OCI-LY7 (cell line): ENCODE measurements at regions not wholly inside any gene's neighbourhood (a gene's known extent, or its start where the extent isn't known, plus 50 kb on each side); places are given as distances from the start of the nearest gene placed in this dataset.

Experiments
- BruUV-seq: library from RNA; stranded (reverse); fragments of 400-500 nt; replicated peaks from 2 replicates; lab custom pipeline; 2021; lab: Mats Ljungman, UMichigan
- CTCF ChIA-PET: fragments of 300-600 bp; sonication (Branson Sonifier 250); formaldehyde crosslinking; loops from one replicate; lab custom pipeline; 2022; ENCODE audit warnings: antibody characterized with exemption; ENCODE audit not compliant: unreplicated experiment; lab: Charles Lee
- POLR2A ChIA-PET: fragments of 300-600 bp; sonication (Branson Sonifier 250); formaldehyde crosslinking; loops from one replicate; lab custom pipeline; 2022; ENCODE audit warnings: antibody characterized with exemption; lab: Charles Lee
- DNase-seq: peaks from one replicate; pipeline ENCODE4 v3.0.0-alpha.2; 2015; ENCODE audit warnings: low spot score
- H2AFZ ChIP-seq: fragments of 200-600 bp; sonication (generic), shearing (Covaris generic); 2 replicates; pipeline ENCODE4 v1.6.1; 2014; ENCODE audit warnings: mild to moderate bottlenecking, antibody characterized with exemption, low read length, moderate library complexity
- H3K27ac ChIP-seq: fragments of 200-600 bp; sonication (generic); 2 replicates; pipeline ENCODE4 v1.5.1; 2014; ENCODE audit warnings: mixed run types, low read depth, mild to moderate bottlenecking, moderate library complexity, low read length, inconsistent platforms; ENCODE audit not compliant: poor library complexity, severe bottlenecking
- H3K36me3 ChIP-seq: fragments of 200-600 bp; sonication (generic); 2 replicates; pipeline ENCODE4 v1.6.1; 2014; ENCODE audit warnings: mild to moderate bottlenecking, antibody characterized with exemption, low read length, moderate library complexity, mixed read lengths; ENCODE audit not compliant: insufficient read depth
- H3K4me1 ChIP-seq: fragments of 200-600 bp; sonication (generic); 2 replicates; pipeline ENCODE4 v1.5.1; 2014; ENCODE audit warnings: mild to moderate bottlenecking, low read length; ENCODE audit not compliant: insufficient read depth, poor library complexity, severe bottlenecking
- H3K4me2 ChIP-seq: fragments of 200-600 bp; sonication (generic); 2 replicates; pipeline ENCODE4 v1.6.1; 2014; ENCODE audit warnings: mild to moderate bottlenecking, low read length
- H3K4me3 ChIP-seq: fragments of 200-600 bp; sonication (generic); 2 replicates; pipeline ENCODE4 v1.5.1; 2014; ENCODE audit warnings: mild to moderate bottlenecking, low read depth, low read length; ENCODE audit not compliant: poor library complexity, severe bottlenecking
- H3K79me2 ChIP-seq: fragments of 200-600 bp; sonication (generic); 2 replicates; pipeline ENCODE4 v1.6.1; 2016; ENCODE audit warnings: low read depth, mild to moderate bottlenecking, low read length, moderate library complexity, mixed read lengths; ENCODE audit not compliant: insufficient read depth
- H3K9me2 ChIP-seq: fragments of 200-600 bp; sonication (generic); 2 replicates; pipeline ENCODE4 v1.6.1; 2016; ENCODE audit warnings: mild to moderate bottlenecking, low read length, mixed read lengths; ENCODE audit not compliant: insufficient read depth
- H3K9me3 ChIP-seq: fragments of 200-600 bp; sonication (generic); 2 replicates; pipeline ENCODE4 v1.6.1; 2014; ENCODE audit warnings: mild to moderate bottlenecking, mixed run types, low read length, mixed read lengths
- H4K20me1 ChIP-seq: fragments of 200-600 bp; sonication (generic); 2 replicates; pipeline ENCODE4 v1.6.1; 2014; ENCODE audit warnings: mild to moderate bottlenecking, antibody characterized with exemption, low read length, moderate library complexity, mixed read lengths; ENCODE audit not compliant: insufficient read depth
- EZH2phosphoT487 ChIP-seq: fragments of 200-600 bp; sonication (generic); IDR thresholded peaks from 2 replicates; pipeline ENCODE4 v1.6.1; 2018; ENCODE audit warnings: low read depth, borderline replicate concordance, mild to moderate bottlenecking, mixed run types, antibody characterized with exemption, low read length, moderate library complexity, mixed read lengths
- intact Hi-C: fragments of 100-400 bp; cut with micrococcal nuclease; formaldehyde crosslinking; loops from one replicate; pipeline ENCODE4 v1.10.0; 2022; ENCODE audit not compliant: unreplicated experiment
- TF ChIP-seq, protein P1 (sequence below): fragments of 200-600 bp; sonication (generic); conservative IDR thresholded peaks from 2 replicates; pipeline ENCODE4 v1.5.1; 2014; ENCODE audit warnings: mild to moderate bottlenecking, antibody characterized with exemption, low read length, moderate library complexity, mixed read lengths

DNA sequence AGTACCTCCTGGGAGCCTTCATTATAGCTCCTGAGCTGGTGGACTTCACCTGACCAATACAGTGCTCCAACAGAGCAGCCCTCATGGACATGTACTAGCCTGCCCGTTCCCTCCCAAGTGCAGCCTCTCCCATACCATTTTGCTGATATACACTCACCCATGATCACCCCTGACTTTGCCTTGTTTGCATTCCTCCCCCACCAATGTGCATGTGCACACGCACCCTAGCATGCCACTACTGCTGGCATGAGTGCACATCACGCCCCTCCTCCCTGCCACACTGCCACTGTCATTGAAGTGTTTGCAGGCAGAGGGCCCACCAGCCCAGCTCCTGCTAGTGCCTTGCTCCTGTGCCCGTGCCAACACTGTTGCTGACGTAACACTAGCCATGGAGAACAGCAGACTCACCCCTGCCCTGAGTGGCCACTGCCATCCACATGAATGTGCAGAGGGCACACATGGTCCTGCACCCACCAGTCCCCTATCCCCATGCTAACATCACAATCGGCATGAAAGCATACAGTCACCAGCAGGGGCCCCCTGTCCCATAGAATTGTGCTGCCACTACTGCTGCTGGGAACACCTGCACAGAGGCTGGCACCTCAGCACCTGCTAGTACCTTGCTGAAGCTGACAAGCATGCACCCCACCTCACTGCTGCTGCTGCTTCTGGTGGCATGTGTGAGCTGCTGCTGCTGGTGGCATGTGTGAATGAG lies 110.3 kb downstream of the SINHCAF start:
- no peak overlapping the region for H3K4me2 ChIP-seq
- POLR2A ChIA-PET: no interaction called here
- no peaks in the 10 kb centered on the region for H3K9me3 ChIP-seq
- intact Hi-C loops: no loop called here
- no peaks in the 10 kb centered on the region for H4K20me1 ChIP-seq
- DNase-seq: peak; percentile 18
- H3K9me2 ChIP-seq: no peaks in the 10 kb centered on the region
- no peaks in the 10 kb centered on the region for H3K36me3 ChIP-seq
- TF ChIP-seq, protein P1, sequence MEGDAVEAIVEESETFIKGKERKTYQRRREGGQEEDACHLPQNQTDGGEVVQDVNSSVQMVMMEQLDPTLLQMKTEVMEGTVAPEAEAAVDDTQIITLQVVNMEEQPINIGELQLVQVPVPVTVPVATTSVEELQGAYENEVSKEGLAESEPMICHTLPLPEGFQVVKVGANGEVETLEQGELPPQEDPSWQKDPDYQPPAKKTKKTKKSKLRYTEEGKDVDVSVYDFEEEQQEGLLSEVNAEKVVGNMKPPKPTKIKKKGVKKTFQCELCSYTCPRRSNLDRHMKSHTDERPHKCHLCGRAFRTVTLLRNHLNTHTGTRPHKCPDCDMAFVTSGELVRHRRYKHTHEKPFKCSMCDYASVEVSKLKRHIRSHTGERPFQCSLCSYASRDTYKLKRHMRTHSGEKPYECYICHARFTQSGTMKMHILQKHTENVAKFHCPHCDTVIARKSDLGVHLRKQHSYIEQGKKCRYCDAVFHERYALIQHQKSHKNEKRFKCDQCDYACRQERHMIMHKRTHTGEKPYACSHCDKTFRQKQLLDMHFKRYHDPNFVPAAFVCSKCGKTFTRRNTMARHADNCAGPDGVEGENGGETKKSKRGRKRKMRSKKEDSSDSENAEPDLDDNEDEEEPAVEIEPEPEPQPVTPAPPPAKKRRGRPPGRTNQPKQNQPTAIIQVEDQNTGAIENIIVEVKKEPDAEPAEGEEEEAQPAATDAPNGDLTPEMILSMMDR: 0 out of 2 replicates have a peak, but pooled peaks have one; percentile 24
- no peak for TF ChIP-seq EZH2phosphoT487
- H3K4me3 ChIP-seq: no peak overlapping the region
- CTCF ChIA-PET: no interaction called here
- no peaks in the 10 kb centered on the region for H3K79me2 ChIP-seq
- H2AFZ ChIP-seq: no peak overlapping the region
- no peaks in the 10 kb centered on the region for H3K4me1 ChIP-seq
- no peak overlapping the region for H3K27ac ChIP-seq
- no TSS peak for BruUV-seq

DNA sequence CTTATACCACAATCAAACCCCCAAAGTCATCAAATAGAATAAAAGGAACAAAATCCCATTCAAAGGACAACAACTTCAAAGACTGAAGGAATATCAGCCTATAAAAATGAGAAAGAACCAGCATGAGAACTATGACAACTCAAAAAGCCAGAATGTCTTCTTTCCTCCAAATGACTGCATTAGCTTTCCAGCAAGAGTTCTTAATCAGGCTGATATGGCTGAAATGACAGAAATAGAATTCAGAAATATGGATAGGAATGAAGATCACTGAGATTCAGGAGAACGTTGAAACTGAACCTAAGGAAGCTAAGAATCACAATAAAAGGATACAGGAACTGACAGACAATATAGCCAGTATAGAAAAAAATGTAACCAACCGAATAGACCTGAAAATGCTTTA lies 109.5 kb downstream of the SINHCAF start:
- H3K4me2 ChIP-seq: no peak overlapping the region
- H3K9me2 ChIP-seq: no peaks in the 10 kb centered on the region
- H2AFZ ChIP-seq: no peak overlapping the region
- no peak for DNase-seq
- ChIA-PET CTCF (no interaction called here), POLR2A (interaction anchor here (1.1 to 1.4 kb wide), 2 partner anchors 7 to 20 kb away, joined by 3 read pairs; no protein-coding TSS in a partner anchor)
- H3K9me3 ChIP-seq: no peaks in the 10 kb centered on the region
- TF ChIP-seq, protein P1: no peak
- no peak for TF ChIP-seq EZH2phosphoT487
- H3K27ac ChIP-seq: no peak overlapping the region
- intact Hi-C loops: no loop called here
- no peaks in the 10 kb centered on the region for H4K20me1 ChIP-seq
- BruUV-seq: no TSS peak
- H3K79me2 ChIP-seq: no peaks in the 10 kb centered on the region
- no peaks in the 10 kb centered on the region for H3K36me3 ChIP-seq
- H3K4me3 ChIP-seq: no peak overlapping the region
- H3K4me1 ChIP-seq: no peaks in the 10 kb centered on the region

DNA sequence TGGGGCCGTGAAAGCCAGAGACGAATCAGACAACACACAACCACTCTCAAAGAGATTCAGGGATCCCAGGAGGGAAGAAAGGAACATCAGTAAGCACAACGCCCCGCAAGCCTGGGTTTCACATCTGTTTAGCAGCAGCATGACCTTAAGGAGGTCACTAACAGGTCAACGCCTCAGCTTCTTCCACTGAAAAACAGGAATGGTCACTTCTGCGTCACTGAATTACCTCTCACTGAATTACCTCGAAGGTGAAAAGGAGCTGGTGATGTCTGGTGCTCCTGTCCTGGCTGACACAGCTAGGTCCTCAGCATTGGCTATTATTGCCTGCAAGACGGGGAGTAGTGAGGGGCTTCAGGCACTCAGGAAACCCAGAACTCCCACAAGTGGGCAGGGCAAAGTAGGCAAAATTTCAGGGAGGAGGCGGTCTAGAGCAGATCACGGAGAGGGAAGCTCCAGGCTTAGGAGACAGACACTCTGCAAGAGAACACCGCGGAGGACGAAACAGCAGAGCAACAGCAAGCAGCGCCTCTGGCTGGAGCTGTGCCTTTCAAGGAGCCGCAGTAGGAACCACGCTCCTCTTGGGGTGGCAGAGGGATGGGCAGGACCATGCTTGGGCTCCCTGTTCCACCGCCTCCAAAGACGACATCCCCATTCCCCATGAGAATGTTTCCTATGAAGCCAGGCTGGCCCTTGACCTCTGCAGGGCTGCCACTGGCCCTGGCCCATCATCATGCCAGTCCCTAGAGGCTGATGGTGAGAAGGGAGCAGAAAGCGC lies 108.4 kb downstream of the SINHCAF start:
- no peaks in the 10 kb centered on the region for H3K36me3 ChIP-seq
- no peaks in the 10 kb centered on the region for H4K20me1 ChIP-seq
- no peak for TF ChIP-seq EZH2phosphoT487
- TF ChIP-seq, protein P1: no peak
- BruUV-seq: no TSS peak
- H3K27ac ChIP-seq: no peak overlapping the region
- no peak for DNase-seq
- intact Hi-C loops: no loop called here
- no peak overlapping the region for H2AFZ ChIP-seq
- POLR2A ChIA-PET: interaction anchor here (1.1 to 1.4 kb wide), 2 partner anchors 9 to 19 kb away, joined by 3 read pairs; no protein-coding TSS in a partner anchor
- no peaks in the 10 kb centered on the region for H3K9me3 ChIP-seq
- H3K4me3 ChIP-seq: no peak overlapping the region
- no peak overlapping the region for H3K4me2 ChIP-seq
- CTCF ChIA-PET: no interaction called here
- no peaks in the 10 kb centered on the region for H3K9me2 ChIP-seq
- no peaks in the 10 kb centered on the region for H3K79me2 ChIP-seq
- H3K4me1 ChIP-seq: no peaks in the 10 kb centered on the region
